ENCODE measurements at regions not wholly inside any gene's neighbourhood (a gene's known extent, or its start where the extent isn't known, plus 50 kb on each side); places are given as distances from the start of the nearest gene placed in this dataset.

GRCh38 chr2:193751299-193751698 lies 1556.6 kb upstream of the TMEFF2 start:
- no peak for DNase-seq (ENCODE audit: low spot score)

GRCh38 chr2:193749485-193749884 lies 1554.8 kb upstream of the TMEFF2 start:
- no peak for DNase-seq (ENCODE audit: low spot score)

- no peak for DNase-seq (ENCODE audit: low spot score)
These were observed 1548.4 kb upstream of the TMEFF2 start for GRCh38 chr2:193743089-193743488.

GRCh38 chr2:193738892-193739291 lies 1544.2 kb upstream of the TMEFF2 start:
- DNase-seq (ENCODE audit: low spot score) = no peak

- DNase-seq (ENCODE audit: low spot score) = no peak
These were observed 1518.2 kb upstream of the TMEFF2 start for GRCh38 chr2:193712912-193713311.

- DNase-seq (ENCODE audit: low spot score) = no peak
These were observed 1508.7 kb upstream of the TMEFF2 start for GRCh38 chr2:193703411-193703810.

- DNase-seq (ENCODE audit: low spot score) = no peak
These were observed 1506.8 kb upstream of the TMEFF2 start for GRCh38 chr2:193701484-193701883.

GRCh38 chr2:193695367-193695766 lies 1500.6 kb upstream of the TMEFF2 start:
- DNase-seq (ENCODE audit: low spot score) = peak; percentile 46

- DNase-seq (ENCODE audit: low spot score) = no peak
These were observed 1499.0 kb upstream of the TMEFF2 start for GRCh38 chr2:193693758-193694157.

GRCh38 chr2:193690572-193690971 lies 1495.8 kb upstream of the TMEFF2 start:
- DNase-seq (ENCODE audit: low spot score) = no peak

- no peak for DNase-seq (ENCODE audit: low spot score)
These were observed 1492.5 kb upstream of the TMEFF2 start for GRCh38 chr2:193687195-193687594.

GRCh38 chr2:193679847-193680246 lies 1485.1 kb upstream of the TMEFF2 start:
- DNase-seq (ENCODE audit: low spot score) = no peak

- no peak for DNase-seq (ENCODE audit: low spot score)
These were observed 1475.7 kb upstream of the TMEFF2 start for GRCh38 chr2:193670478-193670877.

GRCh38 chr2:193668557-193669323 lies 1474.0 kb upstream of the TMEFF2 start:
- DNase-seq (ENCODE audit: low spot score) = no peak

- DNase-seq (ENCODE audit: low spot score) = no peak
These were observed 1433.2 kb upstream of the TMEFF2 start for GRCh38 chr2:193627927-193628272.

GRCh38 chr2:193627187-193627926 lies 1432.6 kb upstream of the TMEFF2 start:
- DNase-seq (ENCODE audit: low spot score) = no peak

- no peak for DNase-seq (ENCODE audit: low spot score)
These were observed 1413.7 kb upstream of the TMEFF2 start for GRCh38 chr2:193608451-193608850.

- no peak for DNase-seq (ENCODE audit: low spot score)
These were observed 1396.1 kb upstream of the TMEFF2 start for GRCh38 chr2:193590831-193591230.

GRCh38 chr2:193584522-193584938 lies 1389.8 kb upstream of the TMEFF2 start:
- no peak for DNase-seq (ENCODE audit: low spot score)

- peak; percentile 3 for DNase-seq (ENCODE audit: low spot score)
These were observed 1389.1 kb upstream of the TMEFF2 start for GRCh38 chr2:193583638-193584400.

- no peak for DNase-seq (ENCODE audit: low spot score)
These were observed 1387.1 kb upstream of the TMEFF2 start for GRCh38 chr2:193581807-193582206.

GRCh38 chr2:193580176-193580950 lies 1385.6 kb upstream of the TMEFF2 start:
- no peak for DNase-seq (ENCODE audit: low spot score)
